H4 (cell line): ENCODE measurements at regions not wholly inside any gene's neighbourhood (a gene's known extent, or its start where the extent isn't known, plus 50 kb on each side); places are given as distances from the start of the nearest gene placed in this dataset.
"Not testable (repeated sequence)": the region's sequence is repeated elsewhere in the genome, so short reads cannot be mapped to it uniquely, and the experiment has no call there.

Experiments used
- DNase-seq: peaks from one replicate; pipeline ENCODE4 v3.0.0-alpha.2; 2015; ENCODE audit warnings: low spot score

DNA sequence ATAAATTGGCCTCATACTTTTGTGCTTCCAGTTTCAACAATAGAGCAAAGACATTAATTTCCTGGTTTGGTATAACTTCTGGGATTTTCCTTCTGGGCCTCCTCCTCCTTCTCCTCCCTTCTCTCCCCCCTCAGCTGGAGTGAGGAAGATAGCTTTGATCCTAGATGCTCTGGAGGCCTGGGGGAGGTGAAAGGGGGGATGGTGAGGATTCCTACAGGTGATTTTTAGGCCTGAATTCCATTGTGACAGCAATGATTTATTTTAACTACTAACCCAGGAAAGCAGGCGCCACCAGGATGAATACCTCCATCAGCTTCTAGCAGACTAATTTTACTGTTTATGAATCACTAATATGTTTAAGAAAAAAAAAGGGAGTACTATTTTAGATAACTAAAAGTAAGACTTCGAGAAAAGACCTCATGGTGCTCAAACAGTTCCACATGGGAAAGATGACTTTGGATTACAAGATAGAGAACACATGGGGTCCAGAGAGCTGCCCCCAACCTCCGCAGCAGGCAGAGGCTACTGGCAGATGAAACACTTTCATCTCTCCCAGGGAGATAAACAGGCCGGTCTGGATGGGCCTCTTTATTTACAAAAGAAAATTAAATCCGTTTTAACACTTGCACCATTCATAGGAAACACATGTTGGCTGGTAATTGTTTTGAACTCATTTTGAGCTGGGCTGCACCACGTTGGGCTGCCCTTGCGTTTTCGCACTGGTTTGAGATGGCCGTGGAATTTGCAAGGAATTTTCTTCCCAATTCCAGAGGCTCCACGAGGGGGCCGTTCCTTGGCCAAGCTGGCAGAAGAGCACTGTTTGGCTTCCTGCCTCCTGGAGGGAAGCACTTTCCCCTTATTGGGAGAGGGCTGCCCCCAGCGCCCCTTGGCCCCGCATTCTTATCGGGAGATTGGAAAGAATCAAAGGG is 125.1 kb upstream of the STX18 start:
- no peak for DNase-seq

DNA sequence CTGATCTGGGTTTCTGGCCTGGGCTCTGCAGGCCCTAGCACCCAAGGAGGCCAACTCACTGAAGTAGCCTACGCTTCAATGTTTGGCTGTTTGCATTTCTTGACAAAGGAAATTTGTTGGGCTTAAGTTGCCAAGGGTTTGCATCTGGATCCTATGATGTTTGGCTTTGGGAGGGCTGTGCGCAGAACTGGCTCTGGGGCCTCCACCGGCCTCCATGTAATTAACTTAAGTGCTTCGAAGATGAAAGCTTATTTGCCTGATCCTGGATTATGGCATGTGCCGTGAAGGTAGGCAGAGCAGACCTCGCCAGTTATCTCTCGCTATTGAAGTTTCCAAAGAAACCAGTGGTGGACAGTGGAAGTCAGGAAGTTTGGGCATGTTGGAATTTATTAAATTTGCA is 124.3 kb upstream of the STX18 start:
- DNase-seq, result no peak

DNA sequence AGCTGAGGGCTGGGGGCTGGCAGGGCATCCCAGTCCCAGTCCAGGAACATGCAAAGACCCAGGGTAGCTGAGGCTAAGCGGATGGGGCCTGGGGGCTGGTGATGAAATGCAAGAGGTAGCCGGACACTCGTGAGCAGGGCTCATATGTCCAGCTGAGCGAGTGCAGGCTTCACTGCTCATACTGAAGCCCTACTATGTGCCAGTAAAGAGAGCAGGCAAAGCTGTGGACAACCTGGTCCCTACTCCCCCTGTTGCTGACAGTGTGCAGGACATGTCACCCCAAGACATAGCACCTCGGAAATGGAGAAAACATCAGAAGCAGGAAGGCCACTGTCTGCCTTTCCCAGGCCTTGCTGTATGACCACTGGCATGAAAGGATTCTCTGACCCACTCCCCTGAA is 122.4 kb upstream of the STX18 start:
- no peak for DNase-seq

DNA sequence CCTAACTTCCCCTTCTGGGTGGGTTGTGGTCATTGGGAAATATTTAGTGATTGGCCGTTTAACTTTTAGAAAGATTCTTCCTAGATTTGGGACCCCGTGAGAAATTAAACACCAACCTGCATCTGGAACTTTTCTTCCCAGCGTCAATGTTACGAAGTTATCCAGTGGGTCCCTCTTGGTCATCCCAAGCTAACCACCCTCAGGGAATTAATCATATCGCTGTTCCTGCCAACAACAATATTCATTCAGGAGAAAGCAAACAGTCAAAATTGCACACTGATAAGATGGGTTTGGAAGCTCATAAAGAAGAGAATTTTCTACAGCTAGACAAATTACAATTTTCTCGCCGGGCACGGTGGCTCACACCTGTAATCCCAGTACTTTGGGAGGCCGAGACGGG is 121.2 kb upstream of the STX18 start:
- no peak for DNase-seq

DNA sequence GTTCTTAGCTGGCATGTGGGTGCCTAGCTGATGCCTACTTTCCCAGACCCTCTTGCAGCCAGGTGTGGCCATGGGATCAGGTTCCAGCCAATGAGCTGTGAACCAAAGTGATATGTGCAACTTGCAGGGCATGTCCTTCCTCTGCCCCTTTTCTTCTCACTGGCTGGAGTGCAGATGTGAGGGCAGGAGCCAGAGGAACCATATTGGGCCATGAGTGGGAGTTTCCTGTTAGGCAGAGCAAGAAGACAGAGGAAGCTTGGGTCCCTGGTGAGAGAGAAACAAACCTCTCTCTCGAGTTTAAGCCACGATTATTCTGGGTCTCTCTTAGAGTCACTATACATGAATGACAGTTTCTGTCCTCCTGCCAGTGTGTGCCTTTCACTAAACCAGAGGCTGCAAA is 120.4 kb upstream of the STX18 start:
- no peak for DNase-seq

DNA sequence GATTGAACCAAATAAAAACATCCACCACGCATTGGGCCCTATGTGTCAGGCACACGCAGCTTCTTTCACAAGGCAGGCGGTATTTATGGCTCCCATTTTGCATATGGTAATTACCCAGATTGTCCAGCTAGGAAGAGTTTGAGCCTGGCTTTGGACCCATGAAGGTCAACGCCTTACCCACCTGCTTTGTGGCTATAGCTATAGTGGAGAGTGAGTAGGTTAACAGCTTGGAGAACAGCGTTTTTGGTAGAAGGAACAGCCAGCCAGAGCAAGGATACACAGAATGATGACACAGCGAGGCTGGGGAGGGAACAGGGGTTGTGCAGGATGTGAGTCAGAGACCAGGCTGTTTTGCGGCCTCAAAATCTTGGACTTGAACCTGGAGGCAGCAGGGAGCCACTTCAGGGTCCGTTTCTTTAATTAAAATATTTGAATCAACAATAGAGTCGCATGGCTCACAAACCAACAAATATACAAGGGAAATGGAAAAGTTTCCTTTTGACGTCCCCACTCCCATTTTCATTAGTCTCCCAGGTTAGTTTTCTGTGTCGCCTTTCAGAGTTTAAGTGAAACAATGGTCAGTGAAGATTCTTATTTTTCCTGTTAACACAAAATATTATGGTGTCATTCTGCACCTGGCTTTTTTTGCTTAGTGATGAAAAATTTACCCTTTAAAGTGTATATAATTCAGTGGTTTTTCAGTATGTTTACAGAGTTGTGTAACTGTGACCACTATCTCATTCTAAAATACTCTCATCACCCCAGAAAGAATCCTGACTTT is 118.2 kb upstream of the STX18 start:
- DNase-seq, result peak; percentile 98

DNA sequence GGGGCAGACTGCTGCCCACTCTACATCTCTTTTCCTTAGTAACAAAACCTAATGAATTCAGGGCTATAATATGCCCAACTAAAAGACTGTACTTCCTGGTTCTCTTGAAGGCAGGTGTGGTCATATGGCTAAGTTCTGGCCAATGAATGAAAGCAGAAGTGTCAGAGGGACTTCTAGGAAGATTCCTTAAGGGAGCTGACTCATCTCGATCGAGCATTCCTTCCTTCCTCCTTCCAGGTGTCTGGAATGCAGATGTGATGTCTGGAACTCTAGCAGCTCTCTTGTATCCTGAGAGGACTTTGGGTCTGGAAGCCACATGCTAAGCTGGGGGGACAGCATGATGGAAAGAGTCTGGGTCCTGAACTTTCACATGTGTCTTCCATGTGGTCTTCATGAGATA is 116.2 kb upstream of the STX18 start:
- DNase-seq, result no peak

DNA sequence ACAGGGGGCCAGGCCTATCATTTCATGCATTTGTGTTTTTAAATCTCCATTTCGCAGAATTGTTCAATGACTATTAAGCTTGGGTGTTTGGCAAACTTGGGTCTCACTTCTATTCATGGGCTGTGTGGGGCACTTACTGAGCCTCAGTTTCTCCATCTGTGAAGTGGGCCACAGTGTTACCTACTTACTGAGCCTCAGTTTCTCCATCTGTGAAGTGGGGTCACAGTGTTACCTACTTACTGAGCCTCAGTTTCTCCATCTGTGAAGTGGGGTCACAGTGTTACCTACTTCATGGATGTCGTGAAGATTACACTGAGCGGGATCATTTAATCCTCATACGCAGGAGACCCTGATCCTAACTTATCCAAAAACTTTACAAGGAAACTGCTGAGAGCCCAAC is 115.1 kb upstream of the STX18 start:
- no peak for DNase-seq

DNA sequence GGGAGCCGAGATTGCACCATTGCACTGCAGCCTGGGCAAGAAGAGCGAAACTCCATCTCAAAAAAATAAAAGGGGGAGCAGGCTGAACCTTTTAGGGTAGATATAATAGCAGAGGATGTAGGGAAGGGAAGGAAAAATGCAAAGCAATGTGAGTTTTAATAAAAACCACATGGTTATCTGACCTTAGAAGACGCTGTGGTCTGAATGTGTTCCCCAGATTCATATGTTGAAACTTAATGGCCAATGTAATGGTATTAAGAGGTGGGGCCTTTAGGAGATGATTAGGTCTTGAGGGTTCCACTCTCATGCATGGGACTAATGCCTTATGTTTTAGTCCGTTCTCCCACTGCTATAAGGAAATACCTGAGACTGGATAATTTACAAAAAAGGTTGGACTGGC is 114.1 kb upstream of the STX18 start:
- DNase-seq, result no peak

DNA sequence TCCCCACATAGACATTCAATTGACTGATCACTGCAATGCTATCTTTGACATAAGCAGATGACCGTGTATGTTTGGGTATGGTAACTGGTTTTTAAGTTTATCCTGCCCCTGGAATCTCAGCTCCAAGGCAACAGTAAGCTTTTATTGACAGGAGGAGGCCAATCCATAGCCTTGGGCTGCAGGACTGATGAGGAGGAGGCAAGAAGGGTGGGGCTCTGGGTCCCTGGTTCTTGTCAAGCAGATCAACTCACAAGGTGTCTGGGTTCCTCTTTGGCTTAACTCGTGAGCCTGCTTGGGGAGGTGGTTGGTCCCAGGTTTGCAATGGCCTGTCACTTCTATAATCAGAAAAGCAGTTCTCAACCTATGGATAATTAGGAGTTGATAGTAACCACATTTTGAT is 113.2 kb upstream of the STX18 start:
- no peak for DNase-seq

DNA sequence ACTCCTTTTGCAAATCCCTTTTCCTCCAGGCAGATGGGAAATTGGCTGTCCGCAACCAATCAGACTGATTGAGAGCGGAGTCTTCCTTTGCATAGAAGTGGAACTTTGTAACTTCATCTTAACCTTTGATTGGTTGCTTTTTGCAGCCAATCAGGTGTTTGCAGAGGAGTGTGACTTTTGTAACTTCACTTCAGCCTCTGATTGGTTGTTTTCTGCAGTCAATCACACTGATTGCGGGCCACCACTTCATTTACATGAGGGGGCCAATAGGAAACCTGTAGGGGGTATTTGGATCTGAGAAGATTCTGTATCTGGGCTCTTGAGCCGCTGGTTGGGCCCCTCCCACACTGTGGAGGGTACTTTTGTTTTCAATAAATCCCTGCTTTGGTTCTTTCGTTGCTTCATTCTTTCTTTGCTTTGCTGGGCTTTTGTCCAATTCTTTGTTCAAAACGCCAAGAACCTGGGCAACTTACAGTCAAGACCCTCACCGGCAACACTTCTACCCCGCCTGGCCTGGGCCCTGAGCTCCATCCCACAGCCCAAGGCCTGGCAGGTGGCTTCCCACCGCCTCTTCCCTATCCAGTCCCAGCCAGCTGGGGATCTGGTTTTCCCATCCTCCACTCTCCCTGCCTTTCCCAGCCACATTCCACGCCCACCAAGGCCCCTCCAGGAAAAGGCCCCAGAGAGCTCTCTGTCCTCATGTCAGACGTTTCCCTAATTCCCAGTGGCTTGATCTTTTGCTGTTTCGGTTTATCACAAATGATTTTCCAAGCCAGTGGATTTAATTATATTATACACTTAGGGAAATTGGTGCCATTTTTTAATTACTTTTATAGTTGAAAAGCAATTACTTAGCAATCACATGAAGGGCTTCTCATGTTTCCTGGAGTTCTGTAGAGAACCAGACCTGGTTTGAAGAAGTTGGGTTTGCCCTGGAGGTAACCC is 110.2 kb upstream of the STX18 start:
- DNase-seq, result no peak

DNA sequence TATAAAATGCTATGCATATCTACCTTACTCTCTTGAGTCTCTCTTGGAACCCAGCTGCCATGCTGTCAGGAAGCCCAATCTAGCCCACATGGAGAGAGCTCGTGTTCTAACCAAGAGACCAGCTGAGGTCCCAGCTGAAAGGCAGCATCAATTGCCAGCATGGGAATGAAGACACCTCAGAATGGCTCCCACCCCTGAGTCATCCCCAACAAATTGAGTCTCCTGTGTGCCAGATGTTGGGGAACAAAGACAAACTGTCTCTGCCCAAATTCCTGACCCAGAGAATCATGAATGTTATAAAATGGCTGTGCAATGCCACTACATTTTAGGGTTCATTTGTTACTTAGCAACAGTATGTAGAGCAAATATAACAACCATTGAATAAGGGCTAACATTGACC is 105.2 kb upstream of the STX18 start:
- DNase-seq, result no peak

DNA sequence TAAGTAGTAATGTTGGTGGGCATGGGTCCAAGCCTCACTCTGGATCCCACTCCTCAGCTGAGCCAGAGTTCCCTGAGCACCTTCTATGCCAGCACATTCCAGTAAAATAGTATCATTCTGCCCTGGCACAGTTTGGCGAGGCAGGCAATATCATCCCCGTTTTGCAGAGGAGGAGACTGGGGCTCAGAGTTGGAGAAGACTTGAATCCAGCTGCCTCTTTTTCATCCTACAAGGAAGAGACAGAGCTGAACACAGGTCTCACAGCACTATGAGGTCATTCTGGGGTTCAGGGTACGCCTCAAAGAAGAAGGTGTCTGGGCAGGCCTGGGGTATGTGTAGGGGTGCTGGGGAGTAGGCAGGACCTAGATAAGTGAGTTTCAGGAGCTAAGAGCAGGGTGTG is 103.9 kb upstream of the STX18 start:
- no peak for DNase-seq

DNA sequence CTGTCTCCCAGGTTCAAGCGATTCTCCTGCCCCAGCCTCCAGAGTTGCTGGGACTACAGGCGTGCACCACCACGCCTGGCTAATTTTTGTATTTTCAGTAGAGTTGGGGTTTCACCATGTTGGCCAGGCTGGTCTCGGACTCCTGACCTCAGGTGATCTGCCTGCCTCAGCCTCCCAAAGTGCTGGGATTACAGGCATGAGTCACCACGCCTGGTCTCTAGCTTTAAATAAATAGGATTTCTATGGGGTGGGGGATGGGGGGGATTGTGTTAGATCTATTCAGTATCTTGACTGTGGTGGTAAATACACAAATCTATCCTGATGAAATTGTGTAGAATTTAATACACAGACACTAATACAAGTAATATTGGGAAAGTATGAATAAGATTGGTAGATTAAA is 102.4 kb upstream of the STX18 start:
- not testable (repeated sequence) for DNase-seq

DNA sequence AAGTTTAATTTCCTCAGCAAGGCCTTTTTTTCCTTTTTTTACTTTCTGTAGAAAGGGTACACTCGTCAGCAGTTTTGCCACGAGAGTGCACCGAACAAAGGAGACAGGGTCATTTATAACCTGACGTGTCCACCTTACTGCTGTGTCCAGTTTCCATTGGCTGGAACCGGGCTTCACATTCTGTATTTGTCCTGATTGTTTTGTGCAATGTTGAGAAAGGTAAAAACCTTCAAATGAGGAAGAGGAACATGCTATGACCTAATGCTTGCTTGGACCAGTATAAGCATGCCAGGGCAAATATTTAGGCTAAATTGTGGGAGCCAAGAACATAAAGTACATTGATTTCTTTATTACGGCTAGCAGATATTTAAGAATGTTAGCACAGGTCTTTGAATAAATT is 101.9 kb upstream of the STX18 start:
- not testable (repeated sequence) for DNase-seq

DNA sequence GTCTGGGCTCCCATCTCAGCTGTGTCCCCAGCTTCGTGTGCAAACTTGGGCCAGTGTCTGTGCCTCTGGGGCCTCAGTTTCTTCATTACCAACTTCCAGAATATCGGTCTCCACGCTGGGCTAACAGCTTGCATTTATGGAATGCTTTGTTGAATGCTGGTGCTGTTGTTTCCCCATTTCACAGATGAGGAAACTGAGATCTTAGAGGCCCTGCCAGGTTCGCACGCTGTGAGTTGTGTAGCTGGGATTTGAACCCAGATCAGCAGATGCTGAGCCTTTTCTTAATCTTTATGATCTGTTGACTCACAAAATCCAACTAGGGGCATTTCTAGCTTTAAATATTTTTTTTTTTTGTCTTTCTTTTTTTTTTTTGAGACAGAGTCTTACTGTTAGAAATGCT is 101.5 kb upstream of the STX18 start:
- no peak for DNase-seq

DNA sequence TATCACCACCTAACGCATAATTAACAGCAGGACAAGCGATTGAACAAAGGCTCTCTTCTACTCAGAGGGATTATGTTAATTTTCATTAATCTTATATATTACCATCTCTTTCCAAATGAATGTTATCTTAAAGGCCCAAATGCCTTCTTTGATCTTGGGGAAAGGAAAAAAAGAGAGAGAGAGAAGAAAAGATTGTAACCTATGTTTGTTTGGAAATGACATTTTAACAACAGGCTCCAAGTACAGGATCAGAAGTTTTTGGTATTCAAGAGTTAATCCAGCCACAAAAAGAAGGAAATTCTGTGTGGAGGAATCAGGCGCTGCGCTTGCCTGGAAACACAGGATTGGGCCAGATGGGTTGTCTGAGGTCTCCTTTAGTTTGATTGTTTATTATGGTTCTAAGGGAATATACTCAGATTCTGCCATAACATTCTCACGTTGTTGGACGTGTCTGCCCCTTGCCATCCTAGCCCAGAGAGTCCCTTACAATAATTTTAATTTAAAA is 100.7 kb upstream of the STX18 start:
- no peak for DNase-seq

DNA sequence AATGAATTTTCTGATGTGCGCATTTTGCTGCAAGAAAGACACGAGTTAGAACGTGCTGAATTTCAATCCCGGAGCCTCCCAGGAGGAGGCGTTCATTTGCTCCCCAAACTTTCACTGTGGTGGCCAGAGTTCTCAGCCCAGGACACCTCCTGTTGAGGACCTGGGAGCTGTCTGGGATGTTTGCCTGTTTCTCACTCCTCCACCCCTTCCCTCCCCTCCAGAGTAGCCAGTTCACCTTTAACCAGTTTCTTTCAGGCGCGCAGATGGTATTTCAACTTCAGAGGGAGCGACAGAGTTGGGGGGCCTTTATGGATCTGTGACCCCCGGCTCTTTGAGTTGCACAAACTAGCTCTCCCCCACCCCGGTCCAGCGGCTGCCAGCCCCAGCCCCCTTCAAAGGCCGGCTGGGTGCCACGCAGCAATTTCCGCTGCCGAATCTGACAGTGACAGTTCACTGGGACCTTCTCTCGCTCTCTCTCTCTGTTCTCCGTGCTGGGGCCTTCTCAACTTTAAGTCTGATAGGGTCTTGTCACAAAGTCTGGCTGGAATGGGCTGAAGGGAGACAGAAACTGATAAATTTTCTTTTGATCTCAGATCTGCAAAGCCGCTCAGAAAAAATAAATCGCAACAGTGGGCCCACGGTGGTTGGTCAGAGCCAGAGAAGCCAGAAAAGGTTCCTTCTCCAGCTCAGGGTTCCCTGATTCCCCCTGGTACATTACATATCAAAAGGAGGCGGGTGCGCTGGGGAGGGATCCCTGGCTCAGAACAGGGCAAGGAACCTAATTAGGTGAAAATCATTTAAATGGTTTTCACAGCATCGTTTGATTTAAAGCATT is 100.0 kb upstream of the STX18 start:
- no peak for DNase-seq

DNA sequence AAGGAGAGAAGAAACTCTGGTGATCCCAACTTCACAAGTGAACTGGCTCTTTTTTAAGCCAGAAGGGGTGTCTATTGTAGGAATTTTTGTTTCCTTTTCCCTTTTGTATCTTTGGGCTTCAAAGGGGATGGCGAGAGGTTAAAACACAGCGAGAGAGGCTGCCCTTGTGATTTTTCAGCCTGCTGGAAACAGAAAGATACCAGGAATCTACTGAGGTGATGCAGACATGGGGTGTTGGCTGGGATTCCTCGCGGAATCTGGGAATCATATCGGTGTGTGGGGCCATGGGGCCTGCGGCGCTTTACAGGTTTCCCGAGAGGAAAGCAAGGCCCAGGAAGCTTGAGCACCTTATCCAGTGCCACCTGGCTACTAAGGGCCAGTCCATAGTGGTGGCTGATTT is 99.4 kb upstream of the STX18 start:
- DNase-seq, result no peak

DNA sequence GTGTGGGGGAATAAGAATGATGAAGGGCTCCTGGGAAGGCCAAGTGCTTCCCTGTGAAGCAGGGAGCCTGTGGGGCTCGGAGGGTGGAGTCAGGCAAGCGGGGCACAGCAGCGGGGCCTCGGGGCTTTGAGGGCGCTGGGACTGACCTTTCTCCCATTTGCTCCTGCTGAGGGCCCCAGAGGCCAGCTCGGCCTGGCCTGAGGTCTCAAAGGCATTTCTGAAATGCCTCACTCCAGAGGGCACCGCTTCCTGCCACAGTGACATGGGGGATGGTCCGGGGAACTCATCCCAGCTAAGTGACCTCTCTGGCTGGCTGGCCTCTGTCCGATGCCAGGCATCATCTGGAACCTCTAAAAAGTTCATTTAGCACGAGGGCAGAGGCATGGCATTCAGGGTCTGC is 98.8 kb upstream of the STX18 start:
- no peak for DNase-seq

DNA sequence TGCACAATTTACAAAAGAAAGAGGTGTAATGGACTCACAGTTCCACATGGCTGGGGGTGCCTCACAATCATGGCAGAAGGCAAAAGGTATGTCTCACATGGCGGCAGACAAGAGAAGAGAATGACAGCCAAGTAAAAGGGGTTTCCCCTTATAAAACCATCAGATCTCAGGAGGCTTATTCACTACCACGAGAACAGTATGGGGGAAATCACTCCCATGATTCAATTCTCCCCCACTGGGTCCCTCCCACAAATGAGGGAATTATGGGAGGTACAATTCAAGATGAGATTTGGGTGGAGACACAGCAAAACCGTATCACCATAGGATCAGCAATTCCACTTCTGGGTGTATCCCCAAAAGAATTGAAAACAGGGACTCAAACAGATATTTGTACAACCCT is 97.5 kb upstream of the STX18 start:
- DNase-seq, result no peak
